ENCODE measurements at regions not wholly inside any gene's neighbourhood (a gene's known extent, or its start where the extent isn't known, plus 50 kb on each side); places are given as distances from the start of the nearest gene placed in this dataset.
"Not testable (repeated sequence)": the region's sequence is repeated elsewhere in the genome, so short reads cannot be mapped to it uniquely, and the experiment has no call there.

- not testable (repeated sequence) for DNase-seq
These were observed 91.1 kb upstream of the HS3ST2 start for GRCh38 chr16:22722551-22723541.

- no peak for DNase-seq
These were observed 87.1 kb upstream of the HS3ST2 start for GRCh38 chr16:22726868-22727267.

GRCh38 chr16:22727285-22728166 lies 86.4 kb upstream of the HS3ST2 start:
- no peak for DNase-seq

DNA sequence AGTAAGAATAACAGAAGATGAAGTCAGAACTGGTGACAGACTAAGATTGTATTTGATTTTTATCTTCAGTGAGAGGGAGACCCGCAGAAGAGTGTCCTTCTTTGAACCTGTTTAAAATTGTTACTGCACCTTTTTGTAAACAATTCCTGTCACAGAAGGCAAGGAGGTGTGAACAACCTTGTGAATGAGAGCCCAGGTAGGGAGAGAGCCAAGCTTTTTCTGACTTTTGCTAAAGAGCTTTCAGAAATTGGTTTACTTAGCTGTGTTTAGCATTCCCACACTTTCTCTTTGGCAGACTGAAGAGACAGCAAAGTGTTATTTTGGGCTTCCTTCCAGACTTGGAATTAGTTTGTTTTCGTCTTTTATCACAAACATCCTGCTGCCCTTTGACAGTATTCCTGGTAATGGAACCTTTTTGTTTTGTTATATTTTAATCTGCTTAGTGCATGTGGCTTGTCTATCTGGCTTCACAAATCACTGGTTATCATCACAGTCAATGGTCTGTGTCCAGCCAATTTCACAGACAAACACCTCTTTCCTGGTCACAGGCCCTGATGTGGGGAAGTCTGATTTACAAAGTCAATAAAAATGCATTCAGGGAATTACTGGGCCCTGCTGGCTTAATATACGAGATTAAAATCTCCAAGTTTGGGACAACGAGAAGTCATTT lies 85.7 kb upstream of the HS3ST2 start:
- no peak for DNase-seq

DNA sequence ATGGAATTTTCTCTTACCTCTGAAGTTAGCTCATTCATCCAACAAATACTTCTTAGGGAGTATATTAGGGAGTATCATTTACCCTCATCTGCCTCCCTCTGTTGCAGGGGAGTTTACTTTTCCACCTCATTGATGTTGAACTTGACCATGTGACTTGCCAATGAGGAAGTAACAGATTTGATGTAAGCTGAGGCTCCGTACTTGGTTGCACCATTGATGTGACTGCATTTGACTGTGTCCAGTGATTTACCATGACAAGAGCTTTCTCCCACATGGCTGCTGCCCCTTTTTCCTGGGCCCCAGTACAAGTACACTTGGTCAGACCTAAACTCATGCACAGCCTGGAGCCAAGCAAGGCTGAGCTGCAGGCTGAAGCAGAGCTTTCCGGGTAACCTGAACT lies 81.6 kb upstream of the HS3ST2 start:
- no peak for DNase-seq

- no peak for DNase-seq
These were observed 81.0 kb upstream of the HS3ST2 start for GRCh38 chr16:22732959-22733358.

GRCh38 chr16:22734368-22734767 lies 79.6 kb upstream of the HS3ST2 start:
- DNase-seq = no peak

- no peak for DNase-seq
These were observed 77.2 kb upstream of the HS3ST2 start for GRCh38 chr16:22736791-22737190.

DNA sequence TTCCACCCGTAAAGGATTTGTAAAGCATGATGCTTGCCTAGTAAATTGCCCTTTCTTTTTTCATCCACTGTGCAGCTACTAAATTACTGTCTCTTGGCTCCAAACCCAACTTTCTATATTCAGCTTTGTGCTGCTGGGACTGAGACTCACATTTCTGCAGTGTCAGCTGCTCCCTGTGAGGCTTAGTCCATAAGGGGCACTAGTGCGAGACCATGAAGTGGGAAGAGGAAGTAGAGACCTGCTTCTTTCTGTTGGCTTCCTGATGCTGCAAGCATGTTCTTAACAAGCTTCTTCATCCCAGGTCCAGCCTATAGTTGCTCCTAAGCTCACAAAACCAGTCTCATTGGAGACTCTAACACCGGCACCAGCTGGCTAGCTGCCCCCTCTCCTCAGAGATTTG lies 74.9 kb upstream of the HS3ST2 start:
- no peak for DNase-seq

GRCh38 chr16:22743401-22743800 lies 70.6 kb upstream of the HS3ST2 start:
- no peak for DNase-seq

DNA sequence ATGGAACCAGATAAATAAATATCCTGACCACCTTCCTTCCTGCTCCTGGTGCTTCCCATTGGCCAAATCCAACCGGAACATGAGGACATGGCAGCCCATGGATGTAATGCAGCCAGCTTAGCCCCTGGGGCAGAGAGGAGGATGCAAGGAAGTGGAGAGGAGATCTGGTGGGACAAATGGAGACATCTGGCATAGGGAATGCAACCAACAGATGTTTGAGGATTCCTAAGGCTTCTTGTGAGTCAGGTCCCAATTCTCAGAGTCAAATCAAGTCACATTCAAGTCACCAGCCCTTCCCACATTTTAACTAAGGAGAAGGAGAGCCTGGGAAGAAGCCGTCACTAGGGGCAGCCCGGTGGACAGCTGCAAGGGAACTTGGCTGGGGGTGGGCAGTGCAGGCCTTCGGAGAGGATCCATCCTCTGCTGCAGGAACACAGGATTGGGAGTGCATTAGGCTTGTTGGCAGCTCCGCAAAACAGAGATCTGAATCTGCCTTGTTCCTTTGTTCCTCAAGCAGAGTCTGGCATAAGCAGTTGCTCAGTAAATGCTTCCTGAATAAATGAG lies 62.8 kb upstream of the HS3ST2 start:
- no peak for DNase-seq

DNA sequence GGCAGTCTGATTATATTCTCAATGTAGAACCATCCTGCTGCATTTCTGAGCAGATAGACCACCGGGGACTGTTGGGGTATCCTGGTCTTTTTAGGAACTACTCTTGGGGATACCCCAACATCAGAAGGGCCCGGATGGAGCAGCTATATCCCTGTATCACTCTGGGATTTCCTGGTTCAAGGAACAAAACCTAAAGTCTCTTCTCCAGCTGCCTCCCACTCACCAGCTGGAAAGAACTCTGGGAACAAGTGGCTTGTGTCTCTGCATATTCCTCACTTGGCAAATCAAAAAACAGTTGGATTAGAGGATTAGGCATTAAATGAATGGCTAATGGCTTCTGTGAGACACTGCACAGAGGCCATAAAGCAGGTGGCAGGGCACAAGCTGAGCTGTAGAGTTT lies 62.3 kb upstream of the HS3ST2 start:
- no peak for DNase-seq

GRCh38 chr16:22753451-22753850 lies 60.5 kb upstream of the HS3ST2 start:
- DNase-seq = no peak

GRCh38 chr16:22754577-22754976 lies 59.4 kb upstream of the HS3ST2 start:
- DNase-seq = no peak

DNA sequence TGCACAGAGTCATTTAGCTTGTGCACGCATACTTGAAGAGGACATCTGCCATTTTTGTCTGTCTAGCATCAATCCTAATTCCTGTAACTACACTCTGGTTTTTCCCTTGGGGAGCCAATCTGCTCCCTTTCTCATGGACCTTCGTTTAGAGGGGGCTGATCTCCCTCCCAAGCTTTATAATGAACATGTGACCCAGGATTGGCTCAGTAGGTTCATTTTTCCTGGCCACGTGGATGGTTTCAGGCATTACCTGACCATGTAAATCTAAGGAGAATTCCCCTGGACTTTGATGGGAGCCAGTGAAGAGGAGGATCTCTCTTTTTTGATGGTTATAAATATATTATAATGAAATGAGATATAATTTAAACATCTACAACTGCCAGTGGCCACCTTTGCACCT lies 56.8 kb upstream of the HS3ST2 start:
- DNase-seq = no peak

GRCh38 chr16:22762486-22762885 lies 51.5 kb upstream of the HS3ST2 start:
- DNase-seq = no peak

- DNase-seq = no peak
These were observed 50.4 kb upstream of the HS3ST2 start for GRCh38 chr16:22763437-22764080.
